ENCODE measurements at regions not wholly inside any gene's neighbourhood (a gene's known extent, or its start where the extent isn't known, plus 50 kb on each side); places are given as distances from the start of the nearest gene placed in this dataset.

DNA sequence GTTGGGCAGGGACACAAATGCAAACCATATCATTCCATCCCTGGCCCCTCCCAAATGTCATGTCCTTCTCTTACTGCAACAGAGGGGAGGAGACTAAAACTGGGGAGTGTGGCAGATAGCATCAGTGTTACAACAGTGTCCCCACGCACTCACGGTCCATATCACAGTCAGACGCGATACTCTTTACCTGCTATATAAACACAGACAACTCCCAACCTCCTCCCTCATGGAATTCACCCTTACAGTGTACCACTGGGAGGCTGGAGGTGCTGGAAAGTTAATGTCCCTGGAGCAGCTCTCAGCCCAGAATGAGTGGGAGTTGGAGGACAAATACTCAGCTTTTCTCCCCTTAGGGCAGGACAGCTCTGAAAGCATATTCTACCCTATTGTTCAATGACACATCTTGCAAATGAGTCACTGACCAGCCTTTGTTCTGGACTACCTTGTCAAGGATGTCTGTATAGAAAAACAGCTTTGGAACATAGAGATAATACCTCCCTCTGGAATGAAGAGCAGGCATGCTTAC, 445.9 kb downstream of the SETD4 start:
- H3K36me3 Mint-ChIP-seq (ENCODE audit: low read depth, unreplicated experiment): no peaks in the 10 kb centered on the region
- H3K27ac Mint-ChIP-seq (ENCODE audit: unreplicated experiment): no peak overlapping the region
- no peak overlapping the region for H3K4me3 Mint-ChIP-seq (ENCODE audit: unreplicated experiment)
- DNase-seq (ENCODE audit: low spot score): no peak
- TF ChIP-seq, protein P1, sequence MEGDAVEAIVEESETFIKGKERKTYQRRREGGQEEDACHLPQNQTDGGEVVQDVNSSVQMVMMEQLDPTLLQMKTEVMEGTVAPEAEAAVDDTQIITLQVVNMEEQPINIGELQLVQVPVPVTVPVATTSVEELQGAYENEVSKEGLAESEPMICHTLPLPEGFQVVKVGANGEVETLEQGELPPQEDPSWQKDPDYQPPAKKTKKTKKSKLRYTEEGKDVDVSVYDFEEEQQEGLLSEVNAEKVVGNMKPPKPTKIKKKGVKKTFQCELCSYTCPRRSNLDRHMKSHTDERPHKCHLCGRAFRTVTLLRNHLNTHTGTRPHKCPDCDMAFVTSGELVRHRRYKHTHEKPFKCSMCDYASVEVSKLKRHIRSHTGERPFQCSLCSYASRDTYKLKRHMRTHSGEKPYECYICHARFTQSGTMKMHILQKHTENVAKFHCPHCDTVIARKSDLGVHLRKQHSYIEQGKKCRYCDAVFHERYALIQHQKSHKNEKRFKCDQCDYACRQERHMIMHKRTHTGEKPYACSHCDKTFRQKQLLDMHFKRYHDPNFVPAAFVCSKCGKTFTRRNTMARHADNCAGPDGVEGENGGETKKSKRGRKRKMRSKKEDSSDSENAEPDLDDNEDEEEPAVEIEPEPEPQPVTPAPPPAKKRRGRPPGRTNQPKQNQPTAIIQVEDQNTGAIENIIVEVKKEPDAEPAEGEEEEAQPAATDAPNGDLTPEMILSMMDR (IDR thresholded peaks at IDR 0.05; ENCODE audit: unreplicated experiment): no peak
- H3K4me1 Mint-ChIP-seq (ENCODE audit: unreplicated experiment): peaks cover 18% of the 10 kb centered on the region
- H3K27me3 Mint-ChIP-seq (ENCODE audit: unreplicated experiment): peaks cover 2% of the 10 kb centered on the region
- no peaks in the 10 kb centered on the region for H3K9me3 Mint-ChIP-seq (ENCODE audit: unreplicated experiment)

DNA sequence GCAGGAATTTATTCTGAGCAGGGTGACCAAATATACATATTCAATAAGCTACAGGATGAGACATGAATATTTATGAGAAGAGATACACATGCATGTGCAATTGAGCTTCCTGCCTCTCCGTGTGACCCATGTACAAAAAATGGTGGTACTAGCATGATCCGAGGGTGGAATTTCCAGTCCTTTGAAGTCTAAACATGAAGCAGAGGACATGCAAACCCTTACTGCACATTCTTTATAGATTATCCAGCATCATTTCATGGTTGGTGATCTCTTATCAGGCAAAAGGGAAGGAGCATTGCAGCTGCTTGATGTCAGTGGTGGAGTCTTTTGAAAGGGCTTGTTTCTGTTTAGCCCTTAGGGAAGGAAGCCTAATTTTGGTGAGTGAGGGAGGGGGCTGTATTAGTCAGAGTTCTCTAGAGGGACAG, 448.6 kb downstream of the SETD4 start:
- no peak for DNase-seq (ENCODE audit: low spot score)
- no peaks in the 10 kb centered on the region for H3K9me3 Mint-ChIP-seq (ENCODE audit: unreplicated experiment)
- H3K4me1 Mint-ChIP-seq (ENCODE audit: unreplicated experiment): peaks cover 15% of the 10 kb centered on the region
- no peak overlapping the region for H3K27ac Mint-ChIP-seq (ENCODE audit: unreplicated experiment)
- H3K36me3 Mint-ChIP-seq (ENCODE audit: low read depth, unreplicated experiment): no peaks in the 10 kb centered on the region
- no peaks in the 10 kb centered on the region for H3K27me3 Mint-ChIP-seq (ENCODE audit: unreplicated experiment)
- H3K4me3 Mint-ChIP-seq (ENCODE audit: unreplicated experiment): no peak overlapping the region
- TF ChIP-seq, protein P1 (IDR thresholded peaks at IDR 0.05; ENCODE audit: unreplicated experiment): no peak

- no peaks in the 10 kb centered on the region for H3K27me3 Mint-ChIP-seq (ENCODE audit: unreplicated experiment)
- no peak for DNase-seq (ENCODE audit: low spot score)
- peaks cover 12% of the 10 kb centered on the region for H3K4me1 Mint-ChIP-seq (ENCODE audit: unreplicated experiment)
- no peak overlapping the region for H3K27ac Mint-ChIP-seq (ENCODE audit: unreplicated experiment)
- H3K9me3 Mint-ChIP-seq (ENCODE audit: unreplicated experiment): no peaks in the 10 kb centered on the region
- no peaks in the 10 kb centered on the region for H3K36me3 Mint-ChIP-seq (ENCODE audit: low read depth, unreplicated experiment)
- TF ChIP-seq, protein P1 (IDR thresholded peaks at IDR 0.05; ENCODE audit: unreplicated experiment): no peak
- H3K4me3 Mint-ChIP-seq (ENCODE audit: unreplicated experiment): no peak overlapping the region
These were observed 451.1 kb downstream of the SETD4 start for GRCh38 chr21:35609263-35609662.

DNA sequence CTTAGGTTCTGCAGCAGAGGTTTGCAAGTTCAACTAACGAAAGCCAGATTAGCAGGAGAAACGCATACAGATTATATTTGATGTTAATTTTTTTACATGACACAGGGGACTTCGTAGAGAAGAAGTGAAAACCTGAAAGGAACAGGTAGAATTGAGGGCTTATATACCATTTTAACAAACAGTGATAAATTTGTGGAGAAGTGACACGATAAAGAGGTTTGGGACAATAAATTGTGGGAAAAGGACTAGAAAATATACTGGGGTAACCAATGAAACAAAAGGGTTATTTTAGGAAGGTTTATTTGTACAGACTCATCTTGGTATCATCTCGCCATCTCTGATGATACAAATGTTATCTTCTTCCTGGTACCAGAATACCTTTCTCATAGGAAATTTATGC, 452.9 kb downstream of the SETD4 start:
- no peaks in the 10 kb centered on the region for H3K27me3 Mint-ChIP-seq (ENCODE audit: unreplicated experiment)
- H3K4me3 Mint-ChIP-seq (ENCODE audit: unreplicated experiment): no peak overlapping the region
- H3K9me3 Mint-ChIP-seq (ENCODE audit: unreplicated experiment): no peaks in the 10 kb centered on the region
- TF ChIP-seq, protein P1 (IDR thresholded peaks at IDR 0.05; ENCODE audit: unreplicated experiment): no peak
- no peak for DNase-seq (ENCODE audit: low spot score)
- no peaks in the 10 kb centered on the region for H3K36me3 Mint-ChIP-seq (ENCODE audit: low read depth, unreplicated experiment)
- H3K4me1 Mint-ChIP-seq (ENCODE audit: unreplicated experiment): no peaks in the 10 kb centered on the region
- no peak overlapping the region for H3K27ac Mint-ChIP-seq (ENCODE audit: unreplicated experiment)

GRCh38 chr21:35606578-35606977, 453.7 kb downstream of the SETD4 start:
- Mint-ChIP-seq H3K36me3 (ENCODE audit: low read depth, unreplicated experiment) (no peaks in the 10 kb centered on the region), H3K27me3 (ENCODE audit: unreplicated experiment) (no peaks in the 10 kb centered on the region), H3K27ac (ENCODE audit: unreplicated experiment) (no peak overlapping the region), H3K4me1 (ENCODE audit: unreplicated experiment) (no peaks in the 10 kb centered on the region), H3K4me3 (ENCODE audit: unreplicated experiment) (no peak overlapping the region), H3K9me3 (ENCODE audit: unreplicated experiment) (no peaks in the 10 kb centered on the region)
- TF ChIP-seq, protein P1 (IDR thresholded peaks at IDR 0.05; ENCODE audit: unreplicated experiment): no peak
- no peak for DNase-seq (ENCODE audit: low spot score)

Data from endothelial cell (in vitro differentiated cells).